AG04450 (cell line): ENCODE measurements at regions not wholly inside any gene's neighbourhood (a gene's known extent, or its start where the extent isn't known, plus 50 kb on each side); places are given as distances from the start of the nearest gene placed in this dataset.

Experiments
- CTCF ChIA-PET: fragments of 300-600, 350-600 bp; formaldehyde crosslinking; extraction: SDS; loops from one replicate; lab custom pipeline; 2022; ENCODE audit warnings: antibody characterized with exemption, inconsistent platforms; lab: Charles Lee
- POLR2A ChIA-PET: fragments of 350-600 bp; formaldehyde crosslinking; extraction: SDS; loops from one replicate; lab custom pipeline; 2021; ENCODE audit warnings: antibody characterized with exemption, inconsistent platforms; lab: Yijun Ruan, JAX
- DNase-seq: peaks from one replicate; pipeline ENCODE4 v3.0.0-alpha.2; 2011; ENCODE audit warnings: low read depth, low spot score
- H3K27ac ChIP-seq: one replicate; pipeline ENCODE4 v1.5.1; 2012; ENCODE audit warnings: low read depth, low read length, control low read depth
- H3K27me3 ChIP-seq: one replicate; pipeline ENCODE4 v1.6.0; 2012; ENCODE audit warnings: low read length; ENCODE audit not compliant: control insufficient read depth, insufficient read depth
- H3K4me3 ChIP-seq: 2 replicates; pipeline ENCODE4 v1.5.1; 2011; ENCODE audit warnings: mild to moderate bottlenecking, low read depth, low read length, control low read depth
- H3K9me3 ChIP-seq: 2 replicates; pipeline ENCODE4 v1.5.1; 2012; ENCODE audit warnings: low read length; ENCODE audit not compliant: control insufficient read depth, insufficient read depth
- TF ChIP-seq, protein P1 (sequence below): IDR thresholded peaks from 2 replicates; pipeline ENCODE4 v1.5.1; 2011; ENCODE audit warnings: low read depth, low read length, control low read depth, inconsistent platforms

DNA sequence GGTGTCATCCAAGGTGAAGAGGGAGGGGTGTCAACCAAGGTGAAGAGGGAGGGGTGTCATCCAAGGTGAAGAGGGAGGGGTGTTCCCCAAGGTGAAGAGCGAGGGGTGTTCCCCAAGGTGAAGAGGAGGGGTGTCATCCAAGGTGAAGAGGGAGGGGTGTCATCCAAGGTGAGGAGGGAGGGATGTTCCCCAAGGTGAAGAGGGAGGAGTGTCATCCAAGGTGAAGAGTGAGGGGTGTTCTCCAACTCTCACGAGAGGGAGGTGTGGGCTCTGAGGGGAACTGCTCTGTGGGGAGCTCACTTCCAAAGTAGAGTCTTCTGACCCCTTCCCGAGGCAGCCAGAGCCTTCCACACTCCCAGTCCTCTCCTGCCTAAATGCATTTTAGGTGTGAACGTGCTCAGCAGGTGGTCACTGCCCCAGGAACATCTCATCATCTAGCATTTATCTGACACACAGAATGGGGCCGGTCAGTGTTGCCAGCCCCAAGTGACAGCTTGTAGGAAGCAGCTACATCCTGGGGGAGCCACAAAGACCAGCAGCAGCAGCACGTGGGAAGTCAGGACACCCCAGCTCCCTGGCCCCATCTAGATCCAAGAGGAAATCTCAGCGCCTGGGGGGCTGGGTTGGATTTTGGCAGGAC, 323.8 kb downstream of the GLRX3 start:
- CTCF ChIA-PET = no interaction called here

DNA sequence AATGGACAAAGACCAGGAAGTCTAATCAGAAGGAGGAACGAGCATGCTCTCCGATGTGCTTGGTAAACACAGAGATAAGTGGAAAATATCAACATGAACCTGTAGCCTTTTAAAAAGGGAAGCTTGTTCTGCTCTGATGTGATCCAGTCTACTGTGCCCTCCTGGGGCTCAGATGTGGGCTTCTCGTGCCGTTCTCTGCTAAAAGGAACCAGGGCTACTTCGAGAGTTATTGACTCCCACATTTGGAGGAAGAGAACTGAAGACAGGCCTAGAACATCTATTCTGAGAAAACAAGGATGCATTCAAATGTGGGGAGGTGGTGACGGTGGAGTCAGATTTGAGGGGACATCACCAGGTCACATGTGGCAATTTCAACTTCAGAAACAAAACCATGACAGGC, 325.4 kb downstream of the GLRX3 start:
- no peak overlapping the region for H3K27ac ChIP-seq
- H3K4me3 ChIP-seq = no peak overlapping the region
- POLR2A ChIA-PET = no interaction called here
- TF ChIP-seq, protein P1, sequence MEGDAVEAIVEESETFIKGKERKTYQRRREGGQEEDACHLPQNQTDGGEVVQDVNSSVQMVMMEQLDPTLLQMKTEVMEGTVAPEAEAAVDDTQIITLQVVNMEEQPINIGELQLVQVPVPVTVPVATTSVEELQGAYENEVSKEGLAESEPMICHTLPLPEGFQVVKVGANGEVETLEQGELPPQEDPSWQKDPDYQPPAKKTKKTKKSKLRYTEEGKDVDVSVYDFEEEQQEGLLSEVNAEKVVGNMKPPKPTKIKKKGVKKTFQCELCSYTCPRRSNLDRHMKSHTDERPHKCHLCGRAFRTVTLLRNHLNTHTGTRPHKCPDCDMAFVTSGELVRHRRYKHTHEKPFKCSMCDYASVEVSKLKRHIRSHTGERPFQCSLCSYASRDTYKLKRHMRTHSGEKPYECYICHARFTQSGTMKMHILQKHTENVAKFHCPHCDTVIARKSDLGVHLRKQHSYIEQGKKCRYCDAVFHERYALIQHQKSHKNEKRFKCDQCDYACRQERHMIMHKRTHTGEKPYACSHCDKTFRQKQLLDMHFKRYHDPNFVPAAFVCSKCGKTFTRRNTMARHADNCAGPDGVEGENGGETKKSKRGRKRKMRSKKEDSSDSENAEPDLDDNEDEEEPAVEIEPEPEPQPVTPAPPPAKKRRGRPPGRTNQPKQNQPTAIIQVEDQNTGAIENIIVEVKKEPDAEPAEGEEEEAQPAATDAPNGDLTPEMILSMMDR = no peak
- CTCF ChIA-PET = no interaction called here
- H3K27me3 ChIP-seq = no peaks in the 10 kb centered on the region
- H3K9me3 ChIP-seq = peaks cover 59% of the 10 kb centered on the region
- no peak for DNase-seq

More for the DNA sequence above, 323.8 kb downstream of the GLRX3 start:
- DNase-seq = no peak
- Histone ChIP-seq H3K27ac (no peak overlapping the region), H3K27me3 (no peaks in the 10 kb centered on the region), H3K9me3 (peaks cover 61% of the 10 kb centered on the region), H3K4me3 (no peak overlapping the region)
- POLR2A ChIA-PET = no interaction called here
- TF ChIP-seq, protein P1 = no peak

DNA sequence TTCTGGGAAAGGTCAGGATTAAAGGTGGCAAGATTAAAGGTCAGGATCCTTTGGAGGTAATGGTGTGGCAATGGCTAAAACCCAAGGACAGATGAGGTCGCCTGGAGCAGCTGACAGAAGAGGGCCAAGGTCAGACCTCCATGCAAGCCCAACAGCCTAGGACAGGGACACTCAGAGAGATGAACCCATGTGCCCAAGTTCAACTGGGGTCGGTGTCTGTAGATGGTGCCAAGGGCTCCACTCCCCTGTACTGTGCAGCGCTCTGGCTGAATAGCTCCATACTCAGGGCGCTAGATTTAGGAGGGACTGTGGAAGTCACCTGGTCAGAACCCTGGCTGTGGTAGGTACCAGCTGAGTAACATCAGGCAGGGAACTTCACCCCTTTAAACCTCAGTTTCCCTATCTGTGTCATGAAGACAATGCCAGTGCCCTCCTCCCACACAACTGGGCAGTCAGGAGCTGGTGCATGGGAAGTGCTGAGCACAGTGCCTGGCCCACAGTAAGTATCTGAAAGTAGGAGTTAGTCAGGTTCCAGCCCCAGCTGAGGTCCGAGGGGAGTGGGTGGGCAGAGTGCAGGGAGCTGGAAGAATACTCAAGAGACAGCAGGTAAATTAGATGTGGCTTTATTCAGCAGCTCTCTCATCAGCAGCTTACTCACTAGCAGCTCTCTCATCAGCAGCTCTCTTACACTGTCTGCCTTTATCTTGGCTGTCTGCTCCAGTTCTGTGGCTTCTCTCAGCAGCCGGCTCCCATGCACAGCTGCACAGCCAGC, 327.1 kb downstream of the GLRX3 start:
- CTCF ChIA-PET = no interaction called here
- H3K9me3 ChIP-seq = peaks cover 64% of the 10 kb centered on the region
- TF ChIP-seq, protein P1 = no peak
- no peak overlapping the region for H3K4me3 ChIP-seq
- no peaks in the 10 kb centered on the region for H3K27me3 ChIP-seq
- no peak overlapping the region for H3K27ac ChIP-seq
- no peak for DNase-seq
- POLR2A ChIA-PET = no interaction called here

DNA sequence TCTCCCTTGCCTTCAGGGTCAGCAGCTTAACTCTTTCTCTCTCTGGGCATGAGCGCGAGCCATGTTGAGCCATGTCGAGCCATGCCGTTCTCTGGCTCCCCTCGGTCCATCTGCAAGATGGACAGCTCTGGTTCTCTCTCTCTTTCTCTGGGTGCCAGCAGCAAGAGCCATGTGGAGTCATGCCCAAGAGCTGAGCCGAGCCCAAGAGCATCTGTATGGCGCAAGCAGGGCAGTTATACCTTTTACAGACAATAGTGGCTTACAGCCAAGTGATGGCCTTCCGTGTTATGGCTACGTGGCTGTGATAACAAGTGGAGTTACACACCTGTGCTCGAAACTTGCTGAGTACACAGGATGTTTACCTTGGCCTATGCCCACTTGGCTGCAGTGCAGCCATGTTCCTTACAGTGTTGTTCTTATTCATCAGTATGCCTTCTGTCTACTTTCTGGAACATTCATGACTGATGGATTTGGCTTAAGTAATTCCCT, 327.7 kb downstream of the GLRX3 start:
- H3K27me3 ChIP-seq = no peaks in the 10 kb centered on the region
- no peak overlapping the region for H3K4me3 ChIP-seq
- H3K9me3 ChIP-seq = peaks cover 58% of the 10 kb centered on the region
- no peak overlapping the region for H3K27ac ChIP-seq
- ChIA-PET POLR2A (no interaction called here), CTCF (no interaction called here)
- DNase-seq = no peak
- TF ChIP-seq, protein P1 = no peak

DNA sequence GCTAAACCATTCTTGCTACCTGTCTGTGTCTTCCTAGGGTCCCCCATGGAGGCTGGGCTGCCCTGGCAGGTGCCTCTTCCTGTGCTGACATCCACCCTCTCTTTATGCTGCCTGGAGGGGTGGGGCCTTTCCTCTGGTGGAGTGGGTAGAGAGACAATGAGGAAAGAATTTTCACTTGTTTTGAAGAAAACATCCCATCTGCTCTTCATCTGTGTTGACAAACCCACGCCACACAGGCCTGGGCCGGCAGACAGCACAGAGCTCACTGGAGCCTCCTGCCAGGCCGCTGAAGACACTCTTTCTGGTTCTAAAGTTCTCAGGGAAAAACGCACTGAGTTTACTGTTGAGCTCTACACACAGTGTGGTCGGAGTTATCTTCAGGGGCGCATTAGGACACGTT, 328.2 kb downstream of the GLRX3 start:
- no peak for DNase-seq
- CTCF ChIA-PET = no interaction called here
- POLR2A ChIA-PET = no interaction called here
- Histone ChIP-seq H3K9me3 (peaks cover 60% of the 10 kb centered on the region), H3K27me3 (no peaks in the 10 kb centered on the region), H3K27ac (no peak overlapping the region), H3K4me3 (no peak overlapping the region)
- TF ChIP-seq, protein P1 = no peak
